Vagina (tissue), 2 donors: ENCODE measurements at regions not wholly inside any gene's neighbourhood (a gene's known extent, or its start where the extent isn't known, plus 50 kb on each side); places are given as distances from the start of the nearest gene placed in this dataset.

Experiments
- CTCF ChIP-seq, 3 experiments: fragments of 450-650 bp in 2 of 3; fragments of 200-600 bp in 1 of 3; sonication (generic) in 1 of 3; IDR thresholded peaks; one replicate each; pipeline ENCODE4 v1.5.1; 2017 to 2019; ENCODE audit warnings: antibody characterized with exemption in 3 of 3, mild to moderate bottlenecking in 2 of 3, moderate library complexity in 2 of 3
- POLR2AphosphoS5 ChIP-seq, 2 donors: sonication (generic); formaldehyde crosslinking; IDR thresholded peaks; one replicate each; pipeline ENCODE4 v1.9.0; 2017; ENCODE audit warnings: antibody characterized with exemption in 2 of 2, mild to moderate bottlenecking in 2 of 2, low read depth in 1 of 2; ENCODE audit not compliant: insufficient read depth in 1 of 2

- TF ChIP-seq CTCF (IDR thresholded peaks at IDR 0.05) (no peak), POLR2AphosphoS5 (IDR thresholded peaks at IDR 0.05; ENCODE audit: insufficient read depth in 1 of 2, low read depth in 1 of 2) (no peak)
Observed at GRCh38 chr10:63915240-63915639, 394.0 kb downstream of the REEP3 start.
